Ecto neural progenitor cell (in vitro differentiated cells): ENCODE measurements at regions not wholly inside any gene's neighbourhood (a gene's known extent, or its start where the extent isn't known, plus 50 kb on each side); places are given as distances from the start of the nearest gene placed in this dataset.

ENCODE experiments used
- DNase-seq: peaks from one replicate; pipeline ENCODE4 v3.0.0-alpha.2; 2018; ENCODE audit warnings: low spot score

DNA sequence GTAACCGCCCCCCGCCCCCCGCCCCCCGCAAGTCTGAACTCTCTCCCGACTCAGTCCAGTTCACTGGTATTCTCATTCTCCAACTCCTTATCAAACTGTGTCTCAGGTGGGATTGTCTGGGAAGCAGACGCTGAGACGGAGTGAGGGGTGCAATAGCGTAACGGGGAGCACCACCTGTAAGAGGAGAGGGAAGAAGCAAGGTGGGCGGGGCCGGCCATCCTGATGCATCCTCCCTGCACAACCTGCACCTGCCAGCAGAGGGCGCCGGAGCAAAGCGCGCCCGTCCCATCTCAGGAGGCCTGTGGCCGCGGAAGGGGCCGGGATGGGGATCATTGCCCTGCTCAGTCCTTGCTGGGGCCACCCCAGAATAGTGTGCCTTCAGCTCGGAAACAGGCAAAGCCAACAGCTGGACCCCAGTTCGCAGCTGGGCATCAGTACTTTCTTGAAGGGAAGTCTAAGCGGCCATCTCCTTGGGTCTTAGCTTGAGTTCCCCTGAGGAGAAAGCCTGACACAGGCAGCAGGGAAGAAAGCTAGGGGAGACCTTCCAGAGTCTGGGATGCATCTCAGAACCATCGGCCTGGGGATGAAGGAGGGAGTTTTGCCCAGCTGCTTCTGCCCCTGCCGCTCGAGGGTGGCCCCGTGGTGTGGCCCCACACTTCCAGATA is 208.0 kb downstream of the TFCP2L1 start:
- peak; percentile 89 for DNase-seq

DNA sequence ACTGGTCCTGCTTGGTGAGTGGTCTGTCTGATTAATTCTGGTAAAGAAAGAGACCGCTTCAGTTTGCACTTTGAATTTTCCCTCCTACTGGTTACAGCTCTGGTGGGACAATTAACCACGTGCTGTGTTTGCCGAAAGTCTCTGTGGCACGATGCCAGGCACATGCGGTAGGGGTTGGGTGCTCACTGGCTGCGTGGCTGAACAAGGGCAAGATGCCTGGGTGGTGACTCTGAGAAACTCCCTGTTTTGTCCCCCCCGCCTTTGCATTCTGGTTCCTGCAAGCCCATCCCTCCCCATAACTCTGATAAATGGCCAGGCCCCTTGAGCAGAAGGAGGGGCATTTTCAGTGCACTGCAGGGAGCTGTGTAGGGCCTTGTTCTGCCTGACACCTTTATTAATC is 206.1 kb downstream of the TFCP2L1 start:
- DNase-seq: no peak

DNA sequence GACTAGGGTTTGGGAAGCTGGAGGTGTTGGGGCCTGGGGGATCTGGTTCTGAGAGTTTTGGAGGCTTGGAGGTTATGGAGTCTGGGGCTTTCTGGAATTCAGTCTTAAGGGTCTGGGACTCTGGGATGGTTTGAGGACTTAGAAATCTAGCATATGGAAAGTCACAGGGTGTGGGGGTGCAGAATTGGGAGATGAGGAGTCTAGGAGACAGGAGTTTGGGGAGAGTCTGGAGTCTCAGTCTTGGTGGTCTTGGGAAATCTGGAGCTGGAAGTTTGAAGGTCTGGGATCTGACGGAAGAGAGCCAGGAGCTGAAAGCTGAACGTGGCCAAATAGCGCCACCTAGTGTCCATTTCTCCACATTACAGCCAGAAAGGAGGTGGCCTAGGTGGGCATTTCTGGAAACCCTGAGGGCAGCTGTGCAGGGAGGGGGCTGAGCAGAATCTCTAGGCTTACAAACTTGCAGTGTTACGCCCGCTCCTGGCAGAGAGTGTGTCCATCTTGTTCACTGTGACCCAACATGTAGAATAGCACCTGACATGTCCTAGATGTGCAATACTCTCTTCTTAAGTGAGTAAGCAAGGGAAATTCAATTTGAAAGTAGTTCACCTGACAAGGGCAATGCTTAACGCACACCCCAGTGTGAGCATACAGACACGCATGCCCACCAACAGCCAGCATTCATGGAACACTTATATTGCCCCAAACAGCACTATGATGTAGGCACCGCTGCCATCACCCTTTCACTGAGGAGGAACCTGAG is 204.8 kb downstream of the TFCP2L1 start:
- peak; percentile 84 for DNase-seq

DNA sequence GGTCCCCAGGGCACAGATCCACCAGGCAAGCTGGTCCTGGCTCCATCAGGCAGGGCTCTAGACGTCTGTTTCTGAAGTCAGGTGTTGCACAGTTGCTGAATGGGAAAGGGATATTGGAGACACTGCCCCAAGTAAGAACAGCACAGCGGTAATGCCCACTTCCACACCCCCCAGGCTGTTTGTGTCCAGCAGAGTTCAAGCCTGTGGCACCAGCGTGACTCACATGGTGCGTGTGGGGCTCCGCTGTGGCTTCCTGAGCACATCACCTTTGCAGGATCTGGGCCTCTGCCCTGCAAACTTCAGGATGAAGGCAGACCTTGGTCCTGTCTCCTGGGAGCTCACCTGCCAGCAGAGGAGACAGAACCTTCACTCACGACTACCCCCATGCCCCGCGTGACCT is 203.3 kb downstream of the TFCP2L1 start:
- DNase-seq: no peak

DNA sequence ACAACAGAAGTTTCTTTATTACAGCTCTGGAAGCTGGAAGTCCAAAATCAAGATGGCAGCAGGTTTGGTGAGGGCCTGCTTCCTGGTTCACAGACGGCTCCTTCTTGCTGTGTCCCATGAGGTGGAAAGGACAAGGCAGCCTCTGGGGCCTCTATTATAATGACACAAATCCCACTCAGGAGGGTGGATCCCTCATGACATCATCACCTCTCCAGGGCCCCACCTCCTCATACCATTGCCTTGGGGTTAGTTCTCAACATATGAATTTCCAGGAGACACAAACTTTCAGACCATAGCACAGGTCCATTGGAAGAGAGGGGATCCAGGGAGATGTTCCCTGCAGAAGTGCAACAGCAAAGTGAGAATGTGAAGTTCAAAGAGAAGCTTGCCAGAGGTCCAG is 202.8 kb downstream of the TFCP2L1 start:
- no peak for DNase-seq

DNA sequence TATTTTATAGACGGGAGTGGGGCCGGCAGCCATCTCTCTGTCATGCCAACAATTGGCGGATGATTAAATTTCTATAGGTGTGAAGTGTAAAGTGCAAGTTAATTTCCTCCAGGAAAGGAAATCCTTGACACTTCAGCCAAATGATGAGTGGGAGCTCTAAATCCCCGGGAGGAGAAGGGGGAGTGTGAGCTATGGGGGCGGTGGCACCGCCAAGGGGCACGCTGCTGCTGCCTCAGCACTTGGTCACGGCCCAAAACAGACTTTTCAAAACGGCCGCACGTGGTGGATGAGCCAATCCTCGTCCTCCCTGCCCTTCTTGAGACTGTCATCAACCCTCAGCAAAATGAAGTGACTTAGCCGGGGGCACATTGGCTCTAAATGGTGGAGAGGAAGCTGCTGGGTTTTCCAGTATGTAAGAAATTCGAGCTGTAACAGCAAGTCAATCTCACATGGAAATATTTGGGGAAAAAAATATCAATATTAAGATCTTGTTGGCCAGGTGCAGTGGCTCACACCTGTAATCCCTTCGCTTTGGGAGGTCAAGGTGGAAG is 200.8 kb downstream of the TFCP2L1 start:
- DNase-seq: no peak

DNA sequence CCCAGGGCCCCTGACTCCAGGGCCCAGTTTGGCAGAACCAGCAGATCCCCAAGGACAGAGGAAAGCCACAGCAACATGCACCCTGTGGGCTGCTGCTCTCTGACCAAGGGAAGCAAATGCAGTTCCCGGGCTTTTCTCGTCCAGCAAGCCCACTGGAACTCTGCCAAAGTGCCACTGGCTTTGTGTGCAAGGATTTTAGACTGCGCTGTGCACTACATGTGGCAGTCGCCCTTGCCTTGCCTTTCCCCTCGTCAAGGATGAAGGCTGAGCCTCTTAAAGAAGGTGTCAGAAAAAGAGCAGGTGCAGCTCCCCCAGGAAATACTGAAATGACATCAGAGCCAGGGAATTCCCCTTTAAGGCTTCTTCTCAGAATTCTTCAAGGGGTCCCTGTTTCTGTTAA is 199.2 kb downstream of the TFCP2L1 start:
- DNase-seq: no peak

DNA sequence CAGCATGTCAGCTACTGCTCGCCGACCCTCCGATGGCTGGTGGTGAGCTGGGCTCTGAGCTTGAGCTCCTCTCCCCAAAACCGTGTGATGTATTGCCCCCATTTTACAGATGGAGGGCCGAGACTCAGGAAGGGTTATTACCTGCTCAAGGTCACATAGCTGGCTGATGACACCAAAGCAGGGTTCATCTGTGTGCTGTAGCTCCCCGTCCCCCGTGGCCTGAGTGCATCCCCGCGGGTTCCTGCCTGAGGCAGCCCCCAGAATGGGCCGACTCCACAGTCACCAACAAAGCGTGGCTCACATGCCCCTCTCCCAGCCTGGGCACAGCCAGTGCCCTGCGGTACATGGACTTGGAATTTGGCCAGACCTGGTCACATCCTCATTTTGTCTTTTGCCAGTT is 198.6 kb downstream of the TFCP2L1 start:
- no peak for DNase-seq

DNA sequence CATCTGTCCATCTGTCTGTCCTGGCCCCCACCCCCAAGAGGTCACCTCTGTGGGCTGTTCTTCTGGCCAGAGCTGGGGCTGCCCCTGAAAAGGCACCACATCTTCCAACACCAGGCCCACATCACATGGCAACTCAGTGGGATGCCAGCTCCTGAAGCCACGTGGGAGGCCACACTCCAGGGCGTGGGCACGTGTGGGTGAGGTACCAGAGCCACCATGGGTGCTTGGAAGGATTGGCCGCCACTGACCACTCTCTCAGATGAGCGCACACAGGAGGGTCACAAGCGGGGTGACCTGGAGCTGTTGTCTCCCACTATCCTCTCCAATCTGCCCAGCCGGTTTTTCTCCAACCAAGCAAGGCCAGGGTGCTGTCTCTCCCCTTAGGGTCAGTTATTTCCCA is 197.9 kb downstream of the TFCP2L1 start:
- no peak for DNase-seq

DNA sequence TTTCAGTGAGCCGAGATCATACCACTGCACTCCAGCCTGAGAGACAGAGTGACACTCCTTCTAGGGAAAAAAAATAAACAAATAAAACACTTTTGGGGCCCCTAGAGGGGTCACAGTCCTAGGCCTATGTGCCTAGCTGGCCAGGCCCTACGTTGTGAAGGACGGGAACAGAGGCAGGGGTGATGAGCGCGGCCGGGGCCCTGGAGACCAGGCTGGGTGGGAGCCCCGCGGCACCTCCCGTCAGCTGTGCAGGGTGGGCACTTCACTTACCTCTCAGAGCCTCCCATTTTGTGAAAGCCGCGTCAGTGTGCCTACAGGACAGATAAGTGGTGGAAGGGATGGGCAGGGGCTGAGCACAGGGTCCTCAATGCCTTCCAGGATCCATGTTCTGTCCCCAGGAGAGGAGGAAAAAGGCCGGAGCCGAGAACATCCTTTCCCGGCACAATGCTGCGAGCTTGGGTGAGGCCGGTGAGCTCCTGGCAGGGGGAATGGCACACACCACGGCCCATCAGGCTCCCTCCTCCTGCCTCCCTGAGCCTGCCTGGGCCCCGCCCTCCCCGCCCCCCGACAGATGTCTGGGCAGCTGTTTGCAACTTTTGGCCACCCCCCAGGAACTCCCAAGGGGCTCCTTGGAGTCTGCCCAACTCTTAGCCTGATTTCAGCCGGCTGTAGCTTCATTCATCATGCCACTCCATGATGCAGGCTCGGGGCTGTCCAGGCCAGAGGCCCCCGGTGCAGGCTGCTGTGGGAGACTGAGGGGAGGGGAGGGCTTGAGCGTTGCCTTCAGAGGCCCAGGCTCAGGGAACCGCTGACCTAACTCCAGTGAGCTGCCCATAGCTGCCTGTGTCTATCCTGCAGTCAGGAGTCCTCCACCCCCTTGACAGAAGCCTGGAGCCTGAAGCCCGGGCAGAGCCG is 196.5 kb downstream of the TFCP2L1 start:
- DNase-seq: no peak

DNA sequence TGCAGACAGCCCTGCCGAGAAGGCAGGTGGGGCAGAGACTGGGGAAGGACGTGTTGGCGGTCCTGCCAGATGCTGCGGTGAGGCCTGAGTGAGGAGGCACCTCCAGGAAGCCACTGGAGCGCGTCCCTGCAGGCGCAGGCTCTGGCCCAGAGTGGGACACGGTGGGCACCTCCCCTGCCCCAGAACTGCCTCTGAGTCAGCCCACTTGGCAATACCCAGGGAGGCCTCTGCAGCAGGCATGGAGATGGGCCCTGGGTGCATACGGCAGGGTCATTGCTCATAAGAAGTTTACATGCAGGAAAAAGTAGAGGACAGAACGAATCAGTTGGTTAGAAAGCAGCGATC is 195.9 kb downstream of the TFCP2L1 start:
- no peak for DNase-seq

DNA sequence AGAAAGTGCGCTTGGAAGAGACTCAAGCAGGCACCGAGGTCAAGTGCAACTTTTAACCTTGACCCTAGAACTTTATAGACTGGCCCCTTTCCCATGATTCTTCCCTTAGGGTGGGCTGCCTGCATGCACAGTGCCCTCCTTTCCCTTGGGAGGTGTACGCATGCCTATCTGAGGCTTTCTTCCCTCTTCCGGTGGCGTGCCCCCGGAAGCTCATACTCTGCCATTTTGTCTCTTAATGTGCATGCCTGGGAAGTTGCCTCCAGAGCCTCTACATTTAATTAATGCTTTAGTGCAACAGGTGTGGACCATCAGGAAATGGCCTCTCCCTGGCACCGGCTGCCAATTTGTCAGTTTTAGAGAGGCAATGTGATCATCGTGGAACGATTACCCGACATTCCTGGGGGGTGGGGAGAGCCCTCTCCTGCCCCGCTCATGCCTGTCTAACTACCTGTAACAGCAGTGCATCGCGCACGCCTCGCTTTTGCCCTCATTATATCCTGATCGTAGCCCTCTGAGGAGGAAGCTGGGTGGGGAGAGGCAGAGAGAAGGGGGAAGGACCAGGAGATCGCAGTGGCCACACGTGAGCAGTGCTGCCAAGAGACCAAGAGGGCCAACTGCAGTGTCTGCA is 194.8 kb downstream of the TFCP2L1 start:
- no peak for DNase-seq

DNA sequence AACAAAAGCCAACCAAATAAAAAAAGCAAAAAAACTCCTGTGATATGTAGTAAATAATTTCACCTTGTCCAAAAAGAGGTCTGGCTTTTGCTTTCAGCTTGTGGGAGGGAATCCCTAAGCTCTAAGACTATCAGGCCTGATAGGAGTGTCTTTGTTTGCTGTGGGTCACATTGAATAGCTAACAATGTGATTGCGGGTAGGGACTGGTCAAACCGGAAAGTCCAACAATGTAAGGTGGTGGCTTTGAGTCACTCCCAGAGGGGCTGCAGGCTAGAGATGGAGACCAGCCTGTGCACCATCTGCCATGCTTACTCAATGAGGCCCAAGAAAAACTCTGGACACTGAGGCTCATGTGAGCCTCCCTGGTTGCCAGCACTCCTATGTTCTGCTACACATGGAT is 192.9 kb downstream of the TFCP2L1 start:
- DNase-seq: no peak

DNA sequence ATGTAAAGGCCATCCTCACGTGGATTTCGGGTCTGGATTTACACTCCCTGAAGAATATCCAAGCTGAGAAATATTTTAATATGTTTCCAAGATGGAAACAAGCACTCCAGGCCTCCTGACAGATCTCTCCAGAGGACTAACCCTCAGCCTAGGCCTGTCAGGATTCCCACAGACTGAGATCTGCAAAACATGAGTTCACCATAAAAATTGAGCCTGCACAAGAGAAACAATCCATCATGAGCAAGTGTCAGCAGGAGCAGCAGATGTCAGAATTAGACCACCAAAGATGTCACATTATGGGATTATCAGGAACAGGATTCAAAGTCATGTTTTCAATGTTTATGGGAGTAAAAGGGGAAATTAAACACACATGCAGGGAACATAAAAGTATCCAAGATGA is 191.3 kb downstream of the TFCP2L1 start:
- DNase-seq: no peak

DNA sequence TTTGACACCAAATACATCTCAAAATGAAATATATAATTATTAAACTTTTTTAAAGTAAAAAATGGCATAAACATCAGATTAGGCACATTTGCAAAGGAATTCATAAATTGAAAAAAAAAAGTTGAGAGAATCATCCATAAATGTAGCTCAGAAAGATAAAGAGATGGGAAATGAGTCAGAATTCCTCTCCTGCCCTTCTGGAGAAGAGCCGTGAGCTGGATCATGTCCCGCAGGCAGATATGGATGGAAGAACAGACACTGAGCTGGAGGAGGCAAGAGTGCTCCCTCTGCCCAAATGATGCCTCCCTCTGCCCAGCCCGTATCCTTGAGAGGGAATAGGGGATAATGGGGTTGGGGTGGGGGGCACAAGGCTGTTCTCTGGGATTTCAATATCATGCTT is 190.9 kb downstream of the TFCP2L1 start:
- no peak for DNase-seq

DNA sequence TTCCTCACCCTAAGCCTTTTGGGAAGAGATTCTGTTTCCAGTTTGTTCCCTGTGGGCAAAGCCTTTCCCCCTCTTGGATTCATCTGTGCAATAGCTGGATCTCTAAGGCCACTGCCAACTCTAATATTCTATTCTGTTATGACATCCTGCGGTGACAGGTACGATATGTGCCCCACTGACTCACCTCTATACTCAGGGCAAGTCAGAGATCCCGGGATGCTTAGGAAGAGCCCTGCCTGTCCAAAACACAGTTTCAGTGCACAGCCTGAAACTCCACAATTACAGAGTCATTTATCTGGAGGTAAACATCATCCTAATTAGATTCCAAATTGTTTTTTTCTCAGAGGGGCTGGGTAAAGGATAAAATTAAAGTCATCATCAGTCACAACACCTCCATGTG is 190.2 kb downstream of the TFCP2L1 start:
- DNase-seq: no peak

DNA sequence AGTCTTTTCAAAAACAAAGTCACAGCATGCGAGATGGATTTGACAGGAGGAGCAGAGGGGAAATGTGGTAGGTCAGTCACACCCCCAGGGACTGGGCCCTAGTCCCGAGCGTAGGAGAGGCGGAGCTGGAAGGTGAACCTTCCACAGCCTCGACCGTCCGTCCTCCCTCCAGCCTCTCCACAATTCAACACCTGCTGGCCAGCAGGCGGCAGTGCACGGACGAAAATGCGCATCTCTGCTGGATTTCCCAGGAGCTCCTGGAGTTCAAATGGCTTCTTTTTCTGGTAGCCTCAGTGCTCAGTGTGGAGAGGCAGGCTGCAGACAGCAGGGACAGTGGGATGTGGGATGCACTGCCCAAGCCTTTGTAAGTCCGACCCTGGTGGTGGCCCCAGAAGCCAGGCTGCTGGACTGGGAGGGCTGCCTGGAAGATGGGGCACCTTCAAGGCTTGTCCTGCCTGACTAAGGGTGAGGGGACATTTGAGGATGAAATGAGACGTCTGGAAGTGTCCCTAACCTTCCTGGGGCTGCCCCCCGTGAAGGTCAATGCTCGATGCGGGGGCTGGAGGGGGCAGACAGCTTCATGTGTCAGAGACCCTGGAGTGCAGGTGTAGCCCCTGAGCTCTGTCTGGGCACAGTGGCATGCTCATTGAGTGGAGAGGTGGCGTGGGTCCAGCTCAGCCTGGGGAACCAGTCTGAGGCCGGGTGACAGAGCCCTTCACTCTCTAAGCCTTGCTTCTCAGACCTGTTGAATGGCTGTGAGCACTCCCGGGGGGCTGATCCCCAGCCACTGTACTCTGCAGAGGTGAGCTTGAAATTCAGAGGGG is 189.5 kb downstream of the TFCP2L1 start:
- peak; percentile 81 for DNase-seq

DNA sequence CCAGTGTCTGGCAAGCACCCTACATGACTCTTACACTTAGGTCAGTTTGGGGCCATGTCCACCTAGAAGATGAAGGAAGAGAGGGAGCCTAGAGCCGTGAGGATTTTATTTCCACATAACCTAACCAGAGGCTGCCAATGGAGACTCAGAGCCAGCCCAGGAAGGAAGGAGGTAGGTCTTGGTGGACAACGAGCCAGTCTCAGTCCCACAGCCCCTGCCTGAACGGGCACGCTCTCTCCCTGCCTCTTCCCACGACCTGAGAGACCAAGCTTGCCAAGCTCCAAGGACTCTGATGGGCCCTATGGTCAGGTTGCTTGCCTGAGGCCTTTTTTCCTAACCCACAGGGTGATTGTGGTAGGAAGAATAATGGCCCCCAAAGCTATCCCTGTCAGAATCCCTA is 188.4 kb downstream of the TFCP2L1 start:
- no peak for DNase-seq

DNA sequence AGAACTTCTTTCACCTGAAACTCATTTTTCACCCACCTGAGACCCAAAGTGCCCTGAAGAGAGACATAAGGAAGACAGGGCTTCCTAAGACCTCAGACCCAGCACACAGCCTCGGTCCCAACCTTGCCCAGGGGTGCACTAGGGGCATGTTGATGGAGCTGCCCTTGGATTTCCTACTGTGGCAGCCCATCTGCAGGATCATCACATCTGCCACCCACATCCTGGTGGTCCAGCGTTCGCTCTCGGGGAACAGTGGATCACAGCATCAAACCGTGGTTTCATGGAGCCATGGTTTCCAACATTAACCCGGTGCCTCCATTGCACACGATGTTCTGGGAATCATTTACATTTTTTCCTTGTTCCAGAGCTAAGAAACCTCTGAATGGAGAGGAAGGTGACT is 186.4 kb downstream of the TFCP2L1 start:
- no peak for DNase-seq

DNA sequence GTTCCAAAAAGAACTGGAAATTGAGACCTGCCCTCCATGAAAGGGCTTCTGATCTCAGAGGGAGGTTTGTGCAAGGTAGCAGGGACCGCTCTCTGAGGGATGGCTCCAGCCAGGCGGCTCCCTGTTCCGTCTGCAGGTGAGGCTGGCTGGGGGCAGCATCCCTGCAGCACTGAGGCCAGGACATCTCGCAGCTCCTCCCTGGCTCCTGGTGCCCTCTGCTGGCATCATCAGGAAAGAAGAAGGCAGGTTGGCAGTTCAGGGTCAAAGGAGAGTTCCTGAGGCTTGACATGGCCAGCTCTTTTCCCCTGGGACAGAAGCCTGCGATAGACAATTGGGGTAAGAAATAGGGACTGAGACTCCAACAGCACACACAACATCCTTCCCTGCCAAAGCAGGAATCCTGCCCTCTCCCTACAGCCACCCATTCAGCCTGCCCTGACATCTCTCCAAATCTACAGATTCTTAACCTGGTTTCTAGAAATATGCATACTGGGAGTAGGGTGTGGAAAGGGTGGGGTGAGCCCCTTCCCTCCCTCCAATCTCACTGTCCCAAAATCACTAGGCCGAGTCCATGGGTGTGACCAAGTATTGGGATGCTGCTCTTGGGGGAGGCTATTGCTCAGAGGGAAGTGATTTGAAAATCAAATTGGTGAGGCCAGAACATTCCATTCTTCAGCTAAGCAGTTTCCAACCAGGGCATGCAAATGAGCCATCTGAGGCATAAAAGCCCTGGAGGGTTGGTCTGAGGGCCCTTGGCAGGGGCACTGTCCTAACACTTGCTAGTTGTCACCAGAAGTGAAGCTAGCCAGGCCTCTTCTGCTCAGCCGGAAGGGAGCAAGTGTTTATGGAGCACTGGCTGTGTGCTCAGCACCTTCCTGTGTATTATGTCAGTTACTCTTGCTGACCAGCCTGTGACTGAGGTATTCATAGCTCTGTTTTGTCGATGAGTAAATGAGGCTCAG is 185.4 kb downstream of the TFCP2L1 start:
- no peak for DNase-seq
